ENCODE measurements at regions not wholly inside any gene's neighbourhood (a gene's known extent, or its start where the extent isn't known, plus 50 kb on each side); places are given as distances from the start of the nearest gene placed in this dataset.

GRCh38 chr2:176388861-176389260 lies 119.6 kb downstream of the MTX2 start:
- DNase-seq (ENCODE audit: low read depth in 2 of 3, low spot score in 2 of 3), result no peak

- no peak for DNase-seq (ENCODE audit: low read depth in 2 of 3, low spot score in 2 of 3)
These were observed 121.3 kb downstream of the MTX2 start for GRCh38 chr2:176390276-176391147.

GRCh38 chr2:176391148-176391419 lies 121.8 kb downstream of the MTX2 start:
- no peak for DNase-seq (ENCODE audit: low read depth in 2 of 3, low spot score in 2 of 3)

GRCh38 chr2:176392249-176392648 lies 123.0 kb downstream of the MTX2 start:
- DNase-seq (ENCODE audit: low read depth in 2 of 3, low spot score in 2 of 3), result no peak

- DNase-seq (ENCODE audit: low read depth in 2 of 3, low spot score in 2 of 3), result no peak
These were observed 123.6 kb downstream of the MTX2 start for GRCh38 chr2:176392744-176393414.

- DNase-seq (ENCODE audit: low read depth in 2 of 3, low spot score in 2 of 3), result no peak
These were observed 126.1 kb downstream of the MTX2 start for GRCh38 chr2:176395273-176395854.

- no peak for DNase-seq (ENCODE audit: low read depth in 2 of 3, low spot score in 2 of 3)
These were observed 129.2 kb downstream of the MTX2 start for GRCh38 chr2:176398243-176399073.

GRCh38 chr2:176399074-176399598 lies 129.9 kb downstream of the MTX2 start:
- no peak for DNase-seq (ENCODE audit: low read depth in 2 of 3, low spot score in 2 of 3)

- no peak for DNase-seq (ENCODE audit: low read depth in 2 of 3, low spot score in 2 of 3)
These were observed 136.2 kb downstream of the MTX2 start for GRCh38 chr2:176405477-176405876.

- no peak for DNase-seq (ENCODE audit: low read depth in 2 of 3, low spot score in 2 of 3)
These were observed 138.5 kb downstream of the MTX2 start for GRCh38 chr2:176407706-176408105.

- DNase-seq (ENCODE audit: low read depth in 2 of 3, low spot score in 2 of 3), result no peak
These were observed 140.4 kb downstream of the MTX2 start for GRCh38 chr2:176409671-176410070.

- no peak for DNase-seq (ENCODE audit: low read depth in 2 of 3, low spot score in 2 of 3)
These were observed 142.9 kb downstream of the MTX2 start for GRCh38 chr2:176412136-176412535.

- DNase-seq (ENCODE audit: low read depth in 2 of 3, low spot score in 2 of 3), result no peak
These were observed 144.5 kb downstream of the MTX2 start for GRCh38 chr2:176413786-176414185.

GRCh38 chr2:176414641-176415040 lies 145.4 kb downstream of the MTX2 start:
- DNase-seq (ENCODE audit: low read depth in 2 of 3, low spot score in 2 of 3), result no peak

- no peak for DNase-seq (ENCODE audit: low read depth in 2 of 3, low spot score in 2 of 3)
These were observed 146.1 kb downstream of the MTX2 start for GRCh38 chr2:176415174-176415895.

- DNase-seq (ENCODE audit: low read depth in 2 of 3, low spot score in 2 of 3), result no peak
These were observed 146.8 kb downstream of the MTX2 start for GRCh38 chr2:176415937-176416499.

- DNase-seq (ENCODE audit: low read depth in 2 of 3, low spot score in 2 of 3), result no peak
These were observed 149.5 kb downstream of the MTX2 start for GRCh38 chr2:176418768-176419167.

GRCh38 chr2:176419591-176420071 lies 150.4 kb downstream of the MTX2 start:
- no peak for DNase-seq (ENCODE audit: low read depth in 2 of 3, low spot score in 2 of 3)

- no peak for DNase-seq (ENCODE audit: low read depth in 2 of 3, low spot score in 2 of 3)
These were observed 152.2 kb downstream of the MTX2 start for GRCh38 chr2:176421297-176422050.
